Uterus (tissue), 2 donors: ENCODE measurements at regions not wholly inside any gene's neighbourhood (a gene's known extent, or its start where the extent isn't known, plus 50 kb on each side); places are given as distances from the start of the nearest gene placed in this dataset.
"Not testable (repeated sequence)": the region's sequence is repeated elsewhere in the genome, so short reads cannot be mapped to it uniquely, and the experiment has no call there.

ENCODE experiments used
- CTCF ChIP-seq, 4 experiments: fragments of 200-600 bp in 2 of 4; fragments of 450-650 bp in 2 of 4; sonication (generic) in 2 of 4; IDR thresholded peaks; one replicate each; pipeline ENCODE4 v1.5.1; 2016 to 2019; ENCODE audit warnings: antibody characterized with exemption in 4 of 4, mild to moderate bottlenecking in 2 of 4, moderate library complexity in 1 of 4
- POLR2A ChIP-seq, 2 donors: fragments of 450-650 bp; IDR thresholded peaks; one replicate each; pipeline ENCODE4 v1.6.1; 2016; ENCODE audit warnings: antibody characterized with exemption in 2 of 2, mild to moderate bottlenecking in 1 of 2, moderate library complexity in 1 of 2

- not testable (repeated sequence) for TF ChIP-seq CTCF, POLR2A (IDR thresholded peaks at IDR 0.05)
Observed at GRCh38 chr14:97148021-97148420, 350.8 kb downstream of the VRK1 start.
